ENCODE measurements at regions not wholly inside any gene's neighbourhood (a gene's known extent, or its start where the extent isn't known, plus 50 kb on each side); places are given as distances from the start of the nearest gene placed in this dataset.

- TF ChIP-seq CTCF (IDR thresholded peaks at IDR 0.05): no peak
- TF ChIP-seq EZH2 (IDR thresholded peaks at IDR 0.05): no peak
- TF ChIP-seq EZH2phosphoT487 (IDR thresholded peaks at IDR 0.05): no peak
Observed at GRCh38 chr3:98972155-98972554, 70.7 kb upstream of the DCBLD2 start.

Data from neural progenitor cell (in vitro differentiated cells).